AG04449 (cell line): ENCODE measurements at regions not wholly inside any gene's neighbourhood (a gene's known extent, or its start where the extent isn't known, plus 50 kb on each side); places are given as distances from the start of the nearest gene placed in this dataset.

Experiments
- CTCF ChIA-PET: fragments of 350-600 bp; formaldehyde crosslinking; extraction: SDS; loops from one replicate; lab custom pipeline; 2021; ENCODE audit warnings: antibody characterized with exemption; lab: Yijun Ruan, JAX
- POLR2A ChIA-PET: fragments of 400-600, 350-600 bp; formaldehyde crosslinking; extraction: SDS; loops from one replicate; lab custom pipeline; 2020; ENCODE audit warnings: antibody characterized with exemption, inconsistent platforms; lab: Yijun Ruan, JAX
- DNase-seq: peaks from one replicate; pipeline ENCODE4 v3.0.0-alpha.2; 2010; ENCODE audit warnings: low read depth, low spot score
- H3K4me3 ChIP-seq: 2 replicates; pipeline ENCODE4 v1.5.1; 2011; ENCODE audit warnings: low read depth, mild to moderate bottlenecking, control low read depth, low read length
- TF ChIP-seq, protein P1 (sequence below): IDR thresholded peaks from one replicate; pipeline ENCODE4 v1.5.1; 2011; ENCODE audit warnings: mild to moderate bottlenecking, moderate library complexity, low read length, control low read depth, inconsistent platforms; ENCODE audit not compliant: insufficient read depth; ENCODE audit errors: missing control alignments

DNA sequence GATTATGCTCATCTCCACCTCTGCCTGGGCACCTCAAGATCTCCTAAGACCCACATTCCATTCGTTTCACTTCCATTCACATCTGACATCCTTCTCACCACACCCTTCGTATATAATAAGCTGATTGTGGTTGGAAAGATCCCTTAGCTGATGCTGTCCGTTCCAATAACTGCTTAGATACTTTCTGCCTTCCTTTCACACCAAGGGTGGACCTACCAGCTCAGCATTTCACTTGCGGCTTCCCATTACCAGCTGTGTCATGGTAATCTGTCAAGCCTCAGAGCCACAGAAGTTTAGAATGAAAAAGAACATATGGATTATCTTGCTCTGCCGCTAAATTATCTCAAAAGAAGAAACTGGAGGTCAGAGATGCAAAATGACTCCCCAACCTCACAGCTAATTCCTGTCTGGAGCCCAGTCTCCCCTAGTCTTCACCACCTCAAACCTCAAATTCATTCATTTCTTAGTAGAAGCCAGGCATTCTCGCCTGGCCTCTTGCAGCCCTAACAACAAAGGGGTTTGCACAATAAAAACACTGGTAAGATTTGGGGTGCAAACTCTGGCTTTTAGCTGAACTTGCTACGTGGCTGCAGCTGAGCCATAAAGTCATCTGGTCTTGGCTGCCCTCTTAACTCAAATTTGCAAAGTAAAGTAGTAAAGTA is 182.8 kb upstream of the HS3ST3A1 start:
- CTCF ChIA-PET, result interaction anchor here (0.9 kb wide), 1 partner anchor 19 kb away, joined by 5 read pairs; no protein-coding TSS in a partner anchor
- H3K4me3 ChIP-seq, result no peak overlapping the region
- POLR2A ChIA-PET, result no interaction called here
- TF ChIP-seq, protein P1, sequence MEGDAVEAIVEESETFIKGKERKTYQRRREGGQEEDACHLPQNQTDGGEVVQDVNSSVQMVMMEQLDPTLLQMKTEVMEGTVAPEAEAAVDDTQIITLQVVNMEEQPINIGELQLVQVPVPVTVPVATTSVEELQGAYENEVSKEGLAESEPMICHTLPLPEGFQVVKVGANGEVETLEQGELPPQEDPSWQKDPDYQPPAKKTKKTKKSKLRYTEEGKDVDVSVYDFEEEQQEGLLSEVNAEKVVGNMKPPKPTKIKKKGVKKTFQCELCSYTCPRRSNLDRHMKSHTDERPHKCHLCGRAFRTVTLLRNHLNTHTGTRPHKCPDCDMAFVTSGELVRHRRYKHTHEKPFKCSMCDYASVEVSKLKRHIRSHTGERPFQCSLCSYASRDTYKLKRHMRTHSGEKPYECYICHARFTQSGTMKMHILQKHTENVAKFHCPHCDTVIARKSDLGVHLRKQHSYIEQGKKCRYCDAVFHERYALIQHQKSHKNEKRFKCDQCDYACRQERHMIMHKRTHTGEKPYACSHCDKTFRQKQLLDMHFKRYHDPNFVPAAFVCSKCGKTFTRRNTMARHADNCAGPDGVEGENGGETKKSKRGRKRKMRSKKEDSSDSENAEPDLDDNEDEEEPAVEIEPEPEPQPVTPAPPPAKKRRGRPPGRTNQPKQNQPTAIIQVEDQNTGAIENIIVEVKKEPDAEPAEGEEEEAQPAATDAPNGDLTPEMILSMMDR, result no peak
- DNase-seq, result no peak

DNA sequence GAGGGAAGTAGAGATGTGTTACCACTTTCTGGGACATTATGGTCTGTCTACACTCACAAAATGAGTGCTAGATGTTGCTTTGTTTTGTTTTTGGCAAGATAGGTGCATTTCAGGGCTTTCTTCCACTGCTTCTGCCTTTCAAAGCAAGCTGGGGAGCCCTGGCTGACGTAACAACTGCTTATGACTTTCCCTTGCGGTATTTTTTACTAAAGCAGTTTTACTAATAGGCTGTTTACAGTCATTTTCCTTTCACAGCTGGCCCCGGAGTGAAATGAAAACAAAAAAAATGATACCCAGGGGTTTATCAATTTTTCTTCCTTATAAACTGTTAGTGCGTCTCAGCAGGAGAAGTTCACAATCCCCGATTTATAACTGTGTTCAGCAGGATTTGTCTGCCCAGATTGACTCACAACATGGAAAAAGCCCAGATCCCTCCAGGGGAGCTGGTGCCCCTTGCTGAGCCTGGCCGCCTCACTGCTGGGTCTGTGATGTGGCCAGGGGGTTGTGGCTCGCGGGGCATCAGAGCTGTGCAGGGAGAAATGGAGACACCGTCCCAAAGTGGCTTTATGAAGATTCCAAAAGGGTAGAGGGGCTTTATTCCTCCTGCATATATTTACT is 184.4 kb upstream of the HS3ST3A1 start:
- ChIA-PET POLR2A (interaction anchor here (0.6 kb wide), 1 partner anchor 516 kb away, joined by 3 read pairs; no protein-coding TSS in a partner anchor), CTCF (interaction anchor here (1.2 to 1.8 kb wide), 3 partner anchors 12 to 33 kb away, joined by 4 read pairs; no protein-coding TSS in a partner anchor)
- TF ChIP-seq, protein P1, result no peak

DNA sequence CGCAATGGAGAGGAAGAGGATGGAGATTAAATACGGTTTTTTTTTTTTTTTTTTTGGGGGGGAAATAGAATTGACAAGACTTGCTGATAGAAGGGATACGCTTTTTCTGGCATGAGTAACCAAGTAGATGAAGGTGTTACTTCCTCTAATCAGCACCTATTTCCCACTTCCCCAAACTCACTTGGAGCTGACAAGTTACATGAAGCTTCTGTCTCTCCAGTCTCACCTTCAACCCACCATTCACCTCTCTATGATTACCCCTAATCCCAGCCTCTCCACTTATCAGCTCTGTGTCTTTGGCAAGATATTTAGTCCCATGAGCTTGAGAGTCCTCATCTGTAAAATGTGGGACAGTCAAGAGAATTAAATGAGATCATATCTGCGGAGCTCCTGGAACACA is 185.9 kb upstream of the HS3ST3A1 start:
- no peak overlapping the region for H3K4me3 ChIP-seq
- ChIA-PET CTCF (interaction anchor here (1.1 to 1.4 kb wide), 2 partner anchors 31 to 189 kb away, joined by 3 to 4 read pairs; no protein-coding TSS in a partner anchor), POLR2A (no interaction called here)
- no peak for DNase-seq
- TF ChIP-seq, protein P1, result no peak

More for the DNA sequence above, 184.4 kb upstream of the HS3ST3A1 start:
- DNase-seq, result peak; percentile 9
- no peak overlapping the region for H3K4me3 ChIP-seq

DNA sequence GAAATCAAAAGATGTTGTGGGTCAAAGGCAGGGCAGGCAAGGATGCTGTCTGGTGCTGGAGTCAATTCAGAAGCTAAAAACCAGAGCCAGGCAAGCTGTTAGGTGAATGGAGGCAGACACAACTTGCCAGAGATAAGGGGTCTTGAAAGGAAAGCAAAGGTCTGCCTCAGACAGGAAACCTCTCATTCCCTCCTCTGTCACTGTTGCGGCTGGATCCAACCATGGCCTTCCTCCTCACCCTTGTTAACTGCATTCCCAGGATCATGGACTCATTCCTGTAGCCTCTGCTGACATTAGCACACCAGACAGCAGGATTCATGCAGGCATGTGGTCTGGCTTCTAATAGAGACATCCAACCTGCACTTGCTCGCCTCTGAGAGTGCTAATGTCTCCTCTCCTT is 186.7 kb upstream of the HS3ST3A1 start:
- CTCF ChIA-PET, result no interaction called here
- no peak overlapping the region for H3K4me3 ChIP-seq
- POLR2A ChIA-PET, result no interaction called here
- TF ChIP-seq, protein P1, result no peak
- DNase-seq, result no peak

DNA sequence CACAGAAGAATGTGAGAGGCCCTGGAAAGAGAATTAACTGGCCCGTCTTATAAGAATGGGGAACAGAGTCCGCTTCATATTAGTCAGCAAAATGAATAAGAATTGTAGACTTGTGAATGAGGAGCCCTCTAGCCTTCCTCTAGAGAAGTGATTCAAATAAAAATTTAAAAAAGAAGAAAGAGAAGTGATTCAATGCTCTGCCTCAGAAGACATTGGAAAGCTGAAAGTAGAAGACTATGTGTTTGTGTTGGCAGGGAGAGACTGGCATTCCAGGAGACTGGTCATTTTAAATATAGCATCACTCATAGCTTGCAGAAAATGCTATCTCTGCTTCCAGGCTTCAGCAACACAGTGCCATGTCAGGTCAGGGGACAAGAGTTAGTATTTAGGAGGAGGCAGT is 190.6 kb upstream of the HS3ST3A1 start:
- ChIA-PET POLR2A (no interaction called here), CTCF (no interaction called here)
- peak; percentile 34 for DNase-seq
- TF ChIP-seq, protein P1, result no peak
- no peak overlapping the region for H3K4me3 ChIP-seq

DNA sequence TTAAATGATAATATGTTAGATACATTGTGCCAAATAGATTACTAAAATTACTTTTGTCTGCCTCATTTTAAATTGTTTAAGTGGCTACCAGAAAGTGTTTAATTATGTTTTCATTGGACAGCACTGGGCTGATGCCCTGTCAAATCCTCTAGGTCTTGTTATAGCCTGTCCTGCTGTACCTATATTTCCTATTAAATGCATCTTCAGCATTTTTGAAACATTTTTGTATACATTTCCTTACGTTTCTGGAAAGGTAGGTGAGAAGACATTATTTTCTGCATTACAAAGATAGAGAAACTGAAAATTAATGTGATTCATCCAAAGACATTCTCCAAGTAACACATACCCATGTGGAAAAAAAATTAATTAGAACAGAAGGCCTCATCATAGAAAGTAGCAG is 192.2 kb upstream of the HS3ST3A1 start:
- DNase-seq, result no peak
- TF ChIP-seq, protein P1, result no peak
- CTCF ChIA-PET, result no interaction called here
- H3K4me3 ChIP-seq, result no peak overlapping the region
- POLR2A ChIA-PET, result no interaction called here
